Activated T-cell treated with anti-CD3 and anti-CD28 coated beads for 24 hours (primary cell): ENCODE measurements at regions not wholly inside any gene's neighbourhood (a gene's known extent, or its start where the extent isn't known, plus 50 kb on each side); places are given as distances from the start of the nearest gene placed in this dataset.

Experiments used
- DNase-seq: peaks from one replicate; pipeline ENCODE4 v3.0.0-alpha.2; 2020; ENCODE audit warnings: low read depth

DNA sequence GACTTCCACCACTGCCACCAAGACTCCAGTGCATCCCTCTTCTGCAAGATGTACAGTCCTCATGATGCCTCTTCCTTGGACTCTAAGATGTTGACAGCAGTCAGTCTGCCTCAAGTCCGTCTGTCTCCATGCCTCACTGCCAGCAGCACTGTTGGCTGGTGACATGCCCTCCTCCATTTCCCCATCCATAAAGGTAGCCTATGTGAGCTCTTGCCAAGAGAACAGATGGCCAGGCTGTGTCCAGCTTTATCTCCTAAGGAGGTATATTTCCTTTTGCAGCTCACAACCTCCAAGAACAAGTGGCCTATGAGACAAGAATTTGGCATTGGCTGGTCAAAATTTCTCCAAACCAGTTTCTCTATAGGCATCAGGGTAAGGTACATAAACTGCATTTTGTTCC is 149.3 kb upstream of the HNRNPA3 start:
- DNase-seq = no peak

DNA sequence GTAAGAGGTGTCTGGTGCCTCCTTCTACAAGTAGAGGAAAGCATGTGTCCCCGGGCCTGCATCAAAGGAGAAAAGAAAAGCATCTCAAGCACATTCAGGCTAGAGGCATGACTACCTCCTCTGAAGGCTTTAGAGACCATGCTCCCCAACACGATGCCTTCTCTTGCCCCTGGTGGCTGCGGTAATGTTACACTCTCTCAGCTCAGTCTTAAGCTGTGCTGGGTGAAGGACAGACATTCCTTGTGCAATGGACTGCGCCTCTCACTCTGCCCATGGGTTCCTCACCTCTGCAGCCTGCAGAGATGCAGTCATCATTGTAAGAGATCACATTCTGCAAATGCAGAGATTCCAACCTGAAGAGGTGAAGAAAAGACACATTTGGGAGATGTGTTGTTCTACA is 148.2 kb upstream of the HNRNPA3 start:
- no peak for DNase-seq

DNA sequence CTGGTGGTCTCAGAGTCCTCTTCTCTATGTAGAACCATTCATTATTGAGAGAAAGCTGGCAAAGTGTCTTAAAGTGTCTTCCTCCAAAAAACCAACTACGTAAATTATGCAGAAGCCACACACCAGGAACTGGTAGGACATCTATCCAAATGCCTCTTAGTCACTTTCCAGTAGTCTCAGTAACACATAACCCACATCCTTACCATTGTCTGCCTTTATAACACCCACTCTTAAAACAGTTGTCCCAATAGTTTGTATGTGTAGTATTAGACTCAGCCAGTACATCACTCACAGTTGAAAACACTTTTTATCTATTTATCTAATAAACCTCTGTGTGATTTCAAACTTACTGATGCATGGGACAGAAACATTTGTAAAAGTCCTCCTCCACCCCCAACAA is 143.6 kb upstream of the HNRNPA3 start:
- no peak for DNase-seq

DNA sequence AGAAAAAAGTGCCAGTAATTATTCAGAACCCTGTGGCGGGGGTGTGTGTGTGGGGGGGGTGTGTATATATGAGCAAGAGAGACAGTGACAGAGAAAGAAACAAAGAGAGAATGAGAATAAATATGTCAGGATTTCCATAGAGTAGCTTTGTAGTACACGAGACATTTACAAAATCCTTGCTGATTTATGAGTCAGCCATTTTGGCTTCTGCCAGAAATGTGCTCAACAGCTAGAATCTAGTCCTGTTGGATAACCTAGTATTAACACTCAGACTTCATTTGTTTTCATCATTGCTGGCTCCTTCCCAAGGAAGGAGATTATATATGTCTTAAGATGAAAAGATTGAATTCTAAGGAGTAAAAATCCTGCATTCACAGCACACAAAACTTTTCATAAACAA is 140.5 kb upstream of the HNRNPA3 start:
- no peak for DNase-seq

DNA sequence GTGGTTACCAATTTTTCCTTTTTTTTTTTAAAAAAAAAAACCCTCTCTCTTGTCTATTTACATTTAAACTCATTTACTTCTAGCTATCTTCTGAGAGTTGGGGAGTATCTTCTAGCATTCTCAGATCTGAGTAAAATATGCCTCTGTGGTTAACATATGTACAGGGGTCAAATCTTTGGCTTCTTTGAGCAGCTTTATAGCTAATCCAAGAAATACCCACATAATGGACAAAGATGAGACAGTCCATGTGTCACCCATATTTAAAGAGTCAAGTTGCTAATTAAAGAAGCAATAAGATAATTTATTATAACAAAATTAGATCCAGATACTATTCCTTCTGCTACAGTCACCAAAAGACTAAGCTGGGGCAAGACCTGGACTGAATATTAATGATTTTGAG is 139.0 kb upstream of the HNRNPA3 start:
- no peak for DNase-seq

DNA sequence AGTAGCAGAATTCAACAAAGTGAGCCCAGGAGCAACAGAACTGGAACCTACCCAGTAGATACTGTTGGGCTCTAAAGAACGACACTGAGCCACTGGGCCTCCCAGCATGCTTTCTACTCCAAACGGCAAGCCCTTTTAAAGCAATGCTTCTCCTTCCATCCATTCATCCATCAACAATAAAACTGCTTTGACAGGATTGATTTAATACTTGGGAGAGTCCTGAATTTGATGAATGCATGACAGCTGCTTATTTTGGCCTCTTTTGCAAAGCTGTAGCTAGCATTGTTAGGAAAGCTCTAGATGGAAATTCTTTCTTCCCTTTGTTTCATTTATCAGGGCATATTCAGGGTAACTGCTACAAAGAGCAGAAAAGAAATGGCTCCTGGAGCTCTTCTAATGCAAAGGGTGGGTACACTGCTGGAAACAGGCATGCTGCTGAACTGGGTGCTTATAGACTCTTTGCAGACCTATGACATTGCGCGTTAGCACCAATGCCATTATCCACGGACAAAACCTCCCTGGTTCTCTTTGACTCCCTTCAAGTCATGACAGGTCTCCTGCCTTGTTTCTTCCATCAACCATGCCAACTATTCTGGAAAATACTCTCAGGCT is 138.4 kb upstream of the HNRNPA3 start:
- DNase-seq = no peak

DNA sequence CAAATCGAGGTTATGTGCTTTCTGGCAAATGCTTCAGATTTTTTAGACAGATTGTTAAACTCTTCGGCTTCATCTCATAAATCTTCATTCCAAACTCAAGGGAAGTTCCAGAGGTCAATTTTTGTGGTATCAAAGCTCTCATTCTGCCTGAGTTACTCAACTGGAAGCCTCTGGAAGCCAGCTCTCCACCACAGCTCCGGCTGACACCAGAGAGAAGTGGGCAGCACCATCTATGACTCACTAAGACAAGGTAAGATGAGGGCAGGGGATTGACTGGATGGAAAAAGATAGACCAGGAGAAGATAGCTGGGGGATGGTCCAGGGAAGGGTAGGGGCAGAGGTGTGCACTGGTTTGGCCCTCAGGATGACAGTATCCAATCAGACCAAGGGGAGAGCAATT is 137.3 kb upstream of the HNRNPA3 start:
- DNase-seq = no peak

DNA sequence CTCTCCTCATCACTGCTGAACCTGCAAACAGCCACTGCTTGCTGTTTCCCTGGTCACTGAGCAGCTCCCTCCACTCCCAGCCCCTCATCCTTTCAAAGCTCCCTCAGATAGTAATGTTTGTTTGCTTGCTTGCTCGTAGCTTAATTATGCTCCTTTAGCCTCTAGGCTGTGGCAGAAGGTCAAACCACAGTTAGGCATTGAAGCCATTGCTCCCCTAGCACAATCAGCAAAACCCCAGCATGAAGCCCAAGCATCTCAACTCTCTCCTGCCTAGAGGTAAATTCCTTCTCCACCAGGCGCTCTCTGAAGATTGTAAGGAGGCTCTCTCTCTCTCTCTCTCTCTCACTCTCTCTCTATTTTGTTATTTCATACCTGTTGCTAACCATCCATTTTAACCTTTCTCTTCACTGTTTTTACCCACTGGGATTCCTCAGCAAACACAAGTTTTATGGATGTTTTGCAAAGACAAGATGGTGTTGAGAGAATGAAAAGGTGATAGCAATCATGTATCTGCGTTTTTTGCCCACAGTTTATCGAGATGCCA is 135.9 kb upstream of the HNRNPA3 start:
- no peak for DNase-seq

DNA sequence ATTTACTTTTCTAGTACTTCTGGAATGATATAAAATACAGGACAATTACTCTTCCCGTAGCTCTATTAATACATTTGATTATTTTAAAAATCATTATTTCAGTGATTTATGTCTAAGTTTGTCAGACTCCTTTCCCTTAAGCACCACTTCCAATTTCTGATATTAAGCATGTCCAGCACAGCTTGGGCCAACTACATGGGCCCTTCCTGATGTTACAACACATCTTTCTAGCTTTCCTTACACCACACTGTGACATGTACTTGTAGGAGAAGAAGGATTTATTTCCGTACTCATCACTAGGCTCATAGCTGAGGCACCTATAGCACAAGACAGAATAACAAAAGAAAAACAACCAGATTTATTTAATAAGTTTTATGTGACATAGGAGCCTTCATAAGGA is 134.8 kb upstream of the HNRNPA3 start:
- DNase-seq = no peak

DNA sequence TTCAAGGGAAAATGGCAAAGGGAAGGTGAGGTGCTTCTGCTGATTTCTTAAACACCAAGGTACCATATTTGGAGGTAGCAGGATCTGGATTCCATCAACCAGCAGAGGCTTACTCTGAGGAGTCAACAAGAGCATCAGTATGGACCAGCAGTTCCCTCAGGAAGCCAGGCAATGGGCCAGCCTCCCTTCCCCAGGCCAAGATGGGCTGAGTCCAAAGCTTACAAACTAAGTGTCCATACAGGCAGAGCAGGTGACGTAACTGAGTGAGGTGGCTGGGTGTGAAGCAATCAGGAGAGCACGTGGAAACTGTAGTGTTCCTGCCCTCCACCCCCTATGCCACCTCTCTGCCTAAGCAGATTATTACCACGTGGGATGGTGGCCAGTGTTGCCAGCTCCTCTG is 134.2 kb upstream of the HNRNPA3 start:
- no peak for DNase-seq

DNA sequence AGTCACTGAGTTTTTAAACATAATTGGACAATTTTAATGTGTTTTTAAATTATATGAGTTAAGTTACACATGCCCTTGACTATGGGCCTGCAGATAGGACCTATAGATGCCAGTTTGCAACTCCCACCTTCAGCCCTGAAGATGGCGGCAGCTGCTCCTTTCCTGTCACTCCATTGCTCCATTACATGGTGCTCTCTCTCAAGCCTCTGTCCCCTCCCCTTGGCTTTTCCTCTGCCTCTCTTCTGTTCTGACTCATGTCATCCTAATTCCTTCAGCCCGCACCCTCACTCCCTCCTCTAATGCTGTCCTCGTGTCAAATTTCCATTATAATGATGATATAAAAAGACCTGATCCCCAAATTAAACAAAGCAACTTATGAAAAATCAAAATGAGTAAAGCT is 133.7 kb upstream of the HNRNPA3 start:
- no peak for DNase-seq

DNA sequence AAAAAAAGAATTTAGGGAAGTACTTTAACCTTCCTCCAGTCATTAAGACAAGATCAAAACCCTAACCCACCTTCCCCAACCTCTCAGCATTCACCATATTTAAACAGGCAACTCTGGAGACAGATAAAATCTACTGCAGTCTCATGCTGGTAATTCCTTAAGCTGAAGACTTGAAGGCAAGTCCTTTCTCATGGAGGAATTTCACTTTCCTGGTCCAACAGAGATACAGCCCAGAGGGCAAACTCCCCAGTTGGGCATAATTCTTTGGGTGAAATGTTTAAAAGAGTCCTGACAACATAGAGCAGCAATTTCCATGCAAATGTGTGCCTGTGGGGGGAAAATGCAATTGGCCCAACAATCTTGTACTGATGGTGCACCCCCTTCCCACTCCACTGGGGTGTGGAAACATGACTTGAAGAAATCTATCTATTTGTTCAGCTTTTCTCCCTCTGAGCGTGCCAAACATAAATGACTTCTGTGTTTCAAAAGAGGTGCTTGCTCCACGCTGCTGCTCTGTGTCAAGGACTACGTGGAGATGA is 131.8 kb upstream of the HNRNPA3 start:
- no peak for DNase-seq

DNA sequence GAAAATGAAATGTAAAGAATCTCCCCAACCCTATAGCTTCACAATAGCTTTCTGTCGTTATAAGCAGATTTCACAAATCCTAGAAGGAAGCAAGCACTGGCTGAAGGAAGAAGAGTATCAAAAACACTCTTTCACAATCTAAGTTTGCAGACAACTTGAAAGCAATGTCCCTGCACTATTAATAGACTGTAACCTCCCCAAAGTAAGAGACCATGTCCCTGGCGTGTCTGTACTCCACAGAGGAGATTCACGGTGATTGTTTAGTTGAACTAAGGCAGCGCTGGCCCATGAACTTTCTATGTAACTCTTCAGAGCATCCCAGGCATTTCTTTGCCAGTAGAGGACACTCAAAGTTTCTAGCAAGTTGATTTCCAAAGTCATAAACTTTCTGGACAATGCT is 128.0 kb upstream of the HNRNPA3 start:
- DNase-seq = no peak

DNA sequence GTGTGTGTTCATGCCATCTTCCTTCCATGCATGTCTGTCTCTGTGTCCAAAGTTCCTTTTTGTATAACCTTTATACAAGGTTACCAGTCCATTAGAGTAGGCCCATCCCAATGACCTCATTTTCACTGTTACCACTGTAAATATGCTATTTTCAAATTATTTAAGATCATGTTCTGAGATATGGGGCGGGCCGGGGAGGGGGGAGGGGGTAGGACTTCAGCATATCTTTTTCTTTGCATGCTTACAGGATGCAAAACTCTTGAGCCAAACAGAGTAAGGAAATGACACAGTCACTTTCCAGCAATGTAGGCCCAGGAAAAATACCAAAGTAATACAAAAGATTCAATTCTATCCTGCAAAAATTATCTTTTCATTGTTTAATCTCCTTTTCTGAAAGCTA is 124.1 kb upstream of the HNRNPA3 start:
- no peak for DNase-seq

DNA sequence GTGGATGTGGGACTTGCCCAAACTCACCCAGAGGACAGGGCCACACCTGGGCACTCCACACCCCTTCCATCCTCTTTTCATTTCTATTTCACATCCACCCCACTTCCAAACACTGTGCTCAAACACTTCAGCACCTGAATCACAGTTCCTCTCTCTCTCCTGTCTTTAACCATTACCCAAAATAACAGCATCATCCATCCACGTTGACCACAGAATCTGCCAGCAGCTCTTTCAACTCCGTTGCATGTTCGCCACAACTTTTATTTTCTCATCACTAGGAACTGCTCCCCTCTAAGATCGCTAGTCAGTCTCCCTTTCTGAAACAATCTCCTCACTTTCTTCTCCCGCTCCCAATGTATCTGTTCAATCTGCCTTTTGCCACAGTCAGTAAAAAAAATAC is 121.6 kb upstream of the HNRNPA3 start:
- DNase-seq = no peak

DNA sequence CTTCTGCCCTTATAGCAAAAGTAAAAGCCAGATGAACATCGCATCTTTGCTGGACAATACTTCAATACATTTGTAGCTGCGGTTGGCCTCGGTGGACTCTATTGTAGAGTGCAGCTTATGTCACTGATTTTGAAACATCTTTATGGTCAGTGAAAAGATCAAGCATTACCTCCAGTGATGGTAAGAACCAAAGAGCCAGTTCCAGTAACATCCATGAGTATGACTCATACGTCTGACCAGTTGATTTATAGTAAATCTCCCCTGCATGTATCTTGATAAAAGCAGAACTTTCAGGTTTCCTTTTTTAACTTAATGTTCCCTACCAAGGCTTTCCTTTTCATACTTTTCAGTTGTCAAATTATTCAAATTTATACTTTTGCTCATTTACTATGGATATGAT is 119.2 kb upstream of the HNRNPA3 start:
- DNase-seq = no peak

DNA sequence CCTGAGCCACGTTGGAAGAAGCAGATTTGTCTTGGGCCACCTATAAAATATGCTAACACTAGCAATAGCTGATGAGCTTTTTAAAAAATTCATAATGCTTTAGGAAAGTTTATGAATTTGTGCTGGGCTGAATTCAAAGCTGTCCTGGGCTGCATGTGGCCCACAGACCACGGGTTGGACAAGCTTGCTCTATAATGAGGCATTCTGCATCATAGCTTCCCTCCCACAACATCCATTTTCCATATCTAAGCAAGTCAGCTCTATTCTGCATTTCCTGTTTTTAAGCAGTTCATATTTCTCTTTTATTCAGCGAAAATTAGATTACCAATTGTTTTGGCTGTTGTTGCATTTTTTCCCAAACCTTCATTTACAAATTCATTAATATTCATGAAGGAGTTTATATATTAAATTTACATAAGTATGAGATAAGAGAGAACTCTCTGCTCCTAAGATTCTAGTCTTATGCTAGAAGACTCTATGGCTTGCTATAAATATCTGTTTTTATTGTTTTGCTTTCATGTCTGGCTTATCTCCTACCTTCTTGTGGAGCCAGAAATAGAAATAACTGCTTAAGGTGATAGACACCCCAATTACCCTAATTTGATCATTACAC is 114.5 kb upstream of the HNRNPA3 start:
- no peak for DNase-seq

DNA sequence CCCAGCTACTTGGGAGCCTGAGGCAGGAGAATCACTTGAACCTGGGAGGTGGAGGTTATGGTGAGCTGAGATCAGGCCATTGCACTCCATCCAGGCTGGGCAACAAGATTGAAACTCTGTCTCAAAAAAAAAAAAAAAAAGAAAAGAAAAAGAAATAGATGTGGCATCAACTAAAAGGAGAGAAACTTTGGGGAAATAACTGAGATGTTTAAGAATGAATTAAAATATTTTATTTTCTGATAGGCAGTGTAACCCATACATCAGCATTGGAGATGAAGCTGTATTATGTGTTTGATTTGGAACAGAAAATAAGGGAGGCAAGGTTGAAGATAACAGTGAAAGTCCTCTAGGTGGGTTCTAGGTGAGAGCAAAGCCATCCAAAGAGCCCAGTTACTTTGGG is 110.7 kb upstream of the HNRNPA3 start:
- no peak for DNase-seq

DNA sequence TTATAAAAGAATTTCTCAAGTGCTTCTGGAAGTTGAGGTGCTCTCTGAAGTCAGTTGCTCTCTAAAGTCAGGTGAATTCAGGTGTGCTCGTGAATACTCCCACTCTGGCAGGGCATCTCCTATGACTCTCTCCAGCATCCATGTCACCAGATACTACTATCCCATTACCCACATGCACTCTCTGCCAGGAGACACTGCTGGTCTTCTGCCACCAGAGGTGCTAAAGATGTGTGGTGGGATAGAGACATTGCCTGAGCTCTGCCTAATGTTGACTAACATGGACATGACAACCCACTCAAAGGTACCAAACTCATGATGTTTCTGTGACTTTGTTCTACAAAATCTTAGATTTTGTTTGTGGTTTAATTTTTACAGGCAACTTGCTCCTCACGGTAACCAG is 106.4 kb upstream of the HNRNPA3 start:
- DNase-seq = no peak

DNA sequence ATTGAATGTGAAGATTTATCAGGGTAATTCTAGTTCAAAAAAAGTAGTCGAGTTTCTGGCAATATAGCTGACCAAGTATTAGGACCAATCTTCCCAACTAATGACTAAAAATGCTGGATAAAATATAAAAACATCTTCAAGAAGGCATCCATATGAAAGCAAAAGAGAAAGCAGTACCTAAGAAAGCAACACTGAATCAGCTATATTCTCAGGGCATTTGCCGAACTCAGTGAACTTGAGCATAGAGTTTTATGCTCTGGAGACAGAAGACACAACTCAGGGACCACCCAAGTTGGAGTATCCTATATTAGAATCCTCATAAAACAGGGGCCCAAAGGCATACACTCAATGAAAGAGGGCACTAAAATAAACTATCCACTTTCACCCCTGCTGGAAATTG is 103.7 kb upstream of the HNRNPA3 start:
- no peak for DNase-seq

DNA sequence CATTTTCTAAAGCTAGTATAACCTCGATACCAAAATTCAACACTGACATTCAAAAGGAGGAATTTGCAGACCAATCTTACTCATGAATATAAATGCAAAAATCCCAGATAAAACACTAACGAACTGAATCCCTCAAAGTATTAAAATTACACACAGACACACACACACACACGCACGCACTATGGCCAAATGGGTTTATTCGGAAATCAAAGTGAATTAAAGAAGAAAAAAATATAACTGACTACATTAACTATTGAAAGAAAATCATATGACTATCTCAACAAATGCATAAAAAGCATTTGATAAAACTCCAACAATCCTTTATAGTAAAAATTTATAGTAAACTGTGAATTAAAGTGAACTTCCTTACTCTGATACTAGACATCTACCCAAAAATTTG is 97.9 kb upstream of the HNRNPA3 start:
- DNase-seq = no peak

DNA sequence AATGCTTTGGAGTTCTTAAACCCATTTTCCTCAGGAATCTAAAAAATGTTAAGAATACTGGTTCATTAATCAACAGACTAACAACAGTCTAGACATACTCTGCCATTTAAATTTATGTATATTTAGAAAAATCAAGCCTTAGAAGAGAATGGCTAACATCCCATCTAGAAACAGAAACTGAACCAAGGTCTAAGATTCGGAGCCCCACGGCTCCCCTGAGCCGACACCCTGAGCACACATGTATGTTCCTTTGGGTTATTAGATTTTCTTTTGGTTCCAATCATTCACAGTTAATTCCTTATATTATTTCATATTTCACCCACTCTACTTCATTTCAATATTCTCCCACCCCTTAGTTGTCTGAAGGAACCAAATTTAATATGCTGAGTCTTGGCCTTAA is 94.8 kb upstream of the HNRNPA3 start:
- no peak for DNase-seq

DNA sequence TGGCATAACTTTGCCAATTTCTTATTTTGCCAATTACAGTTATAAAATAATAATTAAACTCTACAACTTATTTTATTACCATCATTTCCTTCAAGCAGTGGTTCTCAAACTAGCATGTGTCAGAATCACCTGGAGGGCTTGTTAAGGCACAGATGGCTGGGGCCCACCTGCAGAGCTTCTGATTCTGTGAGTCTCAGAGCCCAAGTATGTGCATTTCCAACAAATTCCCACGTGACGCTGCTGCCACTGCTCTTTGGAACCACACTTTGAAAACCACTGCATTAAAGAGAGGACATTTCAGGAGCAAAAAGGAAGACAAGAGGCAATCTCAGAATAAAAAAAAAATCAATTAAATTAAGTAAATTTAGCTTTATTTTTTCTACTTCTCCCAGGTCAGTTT is 94.0 kb upstream of the HNRNPA3 start:
- no peak for DNase-seq

DNA sequence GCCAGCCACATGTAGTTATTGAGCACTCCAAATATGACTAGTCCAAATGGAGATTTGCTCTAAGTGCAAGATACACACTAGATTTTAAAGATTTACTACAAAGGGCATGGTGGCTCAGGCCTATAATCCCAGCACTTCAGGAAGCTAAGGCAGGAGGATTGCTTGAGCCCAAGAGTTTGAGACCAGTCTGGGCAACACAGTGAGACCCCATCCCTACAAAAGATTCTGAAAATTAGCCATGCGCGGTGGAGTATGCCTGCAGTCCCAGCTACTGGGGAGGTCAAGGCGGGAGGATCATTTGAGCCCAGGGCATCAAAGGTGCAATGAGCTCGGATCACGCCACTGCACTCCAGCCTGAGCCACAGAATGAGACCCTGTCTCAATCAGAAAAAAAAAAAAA is 93.5 kb upstream of the HNRNPA3 start:
- no peak for DNase-seq
